Mesenchymal stem cell (in vitro differentiated cells and primary cell): ENCODE measurements at regions not wholly inside any gene's neighbourhood (a gene's known extent, or its start where the extent isn't known, plus 50 kb on each side); places are given as distances from the start of the nearest gene placed in this dataset. TPM values are rescaled to one million over a fixed set of nuclear protein-coding genes. Genes with fewer than 3 reads are reported as not detected.

Source experiments
- DNase-seq: peaks from one replicate; pipeline ENCODE4 v3.0.0-alpha.2; 2013
- H2AFZ ChIP-seq: one replicate; pipeline ENCODE4 v1.6.1; 2013; ENCODE audit warnings: low read depth, mild to moderate bottlenecking, control low read depth, inconsistent platforms, low read length, moderate library complexity
- H2AK5ac ChIP-seq: 2 replicates; pipeline ENCODE4 v1.6.1; 2013; ENCODE audit warnings: low read length, moderate library complexity, mild to moderate bottlenecking, inconsistent platforms; ENCODE audit not compliant: severe bottlenecking
- H2BK120ac ChIP-seq: one replicate; pipeline ENCODE4 v1.6.1; 2013; ENCODE audit warnings: low read depth, mild to moderate bottlenecking, inconsistent platforms, low read length, moderate library complexity
- H2BK12ac ChIP-seq, 2 experiments: one replicate each; pipeline ENCODE4 v1.6.1; 2013; ENCODE audit warnings: inconsistent platforms in 2 of 2, low read length in 2 of 2, mild to moderate bottlenecking in 2 of 2, moderate library complexity in 2 of 2, control low read depth in 1 of 2
- H2BK15ac ChIP-seq: one replicate; pipeline ENCODE4 v1.6.1; 2013; ENCODE audit warnings: mild to moderate bottlenecking, low read depth, inconsistent platforms; ENCODE audit not compliant: poor library complexity, severe bottlenecking
- H2BK5ac ChIP-seq: 2 replicates; pipeline ENCODE4 v1.6.1; 2013; ENCODE audit warnings: low read depth, mild to moderate bottlenecking, low read length, control low read depth, inconsistent platforms; ENCODE audit not compliant: poor library complexity, severe bottlenecking
- H3K14ac ChIP-seq, 2 experiments: one replicate each; pipeline ENCODE4 v1.6.1; 2013; ENCODE audit warnings: inconsistent platforms in 2 of 2, low read length in 2 of 2, control low read depth in 1 of 2, mild to moderate bottlenecking in 1 of 2, moderate library complexity in 1 of 2
- H3K18ac ChIP-seq, 2 experiments: one replicate each; pipeline ENCODE4 v1.6.1; 2013; ENCODE audit warnings: inconsistent platforms in 2 of 2, low read length in 2 of 2, control low read depth in 1 of 2, low read depth in 1 of 2, mild to moderate bottlenecking in 1 of 2
- H3K23ac ChIP-seq, 2 experiments: one replicate each; pipeline ENCODE4 v1.6.1; 2013; ENCODE audit warnings: inconsistent platforms in 2 of 2, low read length in 2 of 2, mild to moderate bottlenecking in 2 of 2, moderate library complexity in 2 of 2, control low read depth in 1 of 2
- H3K27ac ChIP-seq: 2 replicates; pipeline ENCODE4 v1.5.1; 2013; ENCODE audit warnings: mild to moderate bottlenecking, moderate library complexity, low read length, control low read depth, inconsistent platforms; ENCODE audit not compliant: poor library complexity, severe bottlenecking
- H3K27me3 ChIP-seq, 2 experiments: 2 replicates each; pipeline versions ENCODE4 v1.6.1 to v1.7.0; 2013; ENCODE audit warnings: low read length in 2 of 2, mild to moderate bottlenecking in 2 of 2, moderate library complexity in 2 of 2, control low read depth in 1 of 2, inconsistent platforms in 1 of 2; ENCODE audit not compliant: control insufficient read depth in 1 of 2, insufficient read depth in 1 of 2
- H3K36me3 ChIP-seq, 2 experiments: 2 replicates each; pipeline versions ENCODE4 v1.6.1 to v1.7.0; 2013; ENCODE audit warnings: low read length in 2 of 2, control low read depth in 1 of 2, inconsistent platforms in 1 of 2, low read depth in 1 of 2, mild to moderate bottlenecking in 1 of 2; ENCODE audit not compliant: insufficient read depth in 2 of 2, control insufficient read depth in 1 of 2
- H3K4ac ChIP-seq, 2 experiments: one replicate each; pipeline ENCODE4 v1.6.1; 2013; ENCODE audit warnings: inconsistent platforms in 2 of 2, low read length in 2 of 2, mild to moderate bottlenecking in 2 of 2, moderate library complexity in 2 of 2, control low read depth in 1 of 2, low read depth in 1 of 2
- H3K4me1 ChIP-seq: 2 replicates; pipeline ENCODE4 v1.6.1; 2013; ENCODE audit warnings: low read depth, low read length, control low read depth; ENCODE audit not compliant: control insufficient read depth, insufficient read depth
- H3K4me2 ChIP-seq: 2 replicates; pipeline ENCODE4 v1.6.1; 2013; ENCODE audit warnings: low read length, mild to moderate bottlenecking, inconsistent platforms; ENCODE audit not compliant: poor library complexity, severe bottlenecking
- H3K4me3 ChIP-seq, 2 experiments: 2 replicates each; pipeline versions ENCODE4 v1.5.1 to v1.7.0; 2013; ENCODE audit warnings: low read length in 2 of 2, mild to moderate bottlenecking in 2 of 2, control low read depth in 1 of 2, low read depth in 1 of 2; ENCODE audit not compliant: insufficient read depth in 1 of 2
- H3K79me1 ChIP-seq: replicated peaks from 2 replicates; pipeline ENCODE4 v1.6.1; 2013; ENCODE audit warnings: mild to moderate bottlenecking, control low read depth, low read length, inconsistent platforms; ENCODE audit not compliant: poor library complexity, severe bottlenecking
- H3K9ac ChIP-seq: 2 replicates; pipeline ENCODE4 v1.7.0; 2013; ENCODE audit warnings: mild to moderate bottlenecking, low read length, moderate library complexity
- H3K9me3 ChIP-seq: 2 replicates; pipeline ENCODE4 v1.7.0; 2013; ENCODE audit warnings: mild to moderate bottlenecking, low read length; ENCODE audit not compliant: control insufficient read depth
- H4K8ac ChIP-seq: one replicate; pipeline ENCODE4 v1.6.1; 2013; ENCODE audit warnings: inconsistent platforms, mild to moderate bottlenecking, low read length, moderate library complexity
- H4K91ac ChIP-seq: one replicate; pipeline ENCODE4 v1.6.1; 2013; ENCODE audit warnings: mild to moderate bottlenecking, low read length, inconsistent platforms
- WGBS: methylation state at CpG from one replicate; pipeline ENCODE4 v1.1.7; 2013; ENCODE audit warnings: mixed read lengths; 5-methylcytosine and 5-hydroxymethylcytosine counted together
- small RNA-seq: library from polyadenylated mRNA; stranded (forward); fragments of <200 nt; extraction: miRNeasy Mini kit (QIAGEN cat#:217004); gene quantifications from one replicate; pipeline ENCODE3, GENCODE V24; 2013; ENCODE audit warnings: low read depth

GRCh38 chr13:31686670-31687425, 52.5 kb upstream of the RXFP2 start:
- no peak for DNase-seq
- Histone ChIP-seq H2BK120ac (no peak overlapping the region), H3K14ac (no peak overlapping the region), H4K91ac (no peak overlapping the region), H3K4me3 (no peak overlapping the region), H3K36me3 (no peaks in the 10 kb centered on the region), H2BK12ac (no peak overlapping the region), H3K18ac (no peak overlapping the region), H3K79me1 (no peaks in the 10 kb centered on the region), H3K4me2 (no peak overlapping the region), H2AK5ac (no peak overlapping the region), H3K4me1 (no peaks in the 10 kb centered on the region), H3K9ac (peak overlapping the region; percentile 39), H3K27me3 (no peaks in the 10 kb centered on the region), H2BK15ac (no peak overlapping the region), H3K4ac (no peak overlapping the region), H3K9me3 (peaks cover 13% of the 10 kb centered on the region), H3K27ac (no peak overlapping the region), H2AFZ (no peak overlapping the region), H3K23ac (no peak overlapping the region), H4K8ac (no peak overlapping the region), H2BK5ac (no peak overlapping the region)
- WGBS = 87% methylated on average over 3 of the region's 4 CpGs

Small RNA genes lying in the stretch of these regions (small RNA-seq; reads per million reads assigned to genes)
- not detected for gene AL161616.1
